Stimulated activated CD4-positive, alpha-beta T cell treated with anti-CD3 and anti-CD28 coated beads, TNF-alpha, amount 100 ng/mL, for 4 hours (primary cell): ENCODE measurements at regions not wholly inside any gene's neighbourhood (a gene's known extent, or its start where the extent isn't known, plus 50 kb on each side); places are given as distances from the start of the nearest gene placed in this dataset.

ENCODE experiments used
- DNase-seq, 3 experiments: peaks; one replicate each; pipeline ENCODE4 v3.0.0-alpha.2; 2020; ENCODE audit warnings: low read depth in 3 of 3

DNA sequence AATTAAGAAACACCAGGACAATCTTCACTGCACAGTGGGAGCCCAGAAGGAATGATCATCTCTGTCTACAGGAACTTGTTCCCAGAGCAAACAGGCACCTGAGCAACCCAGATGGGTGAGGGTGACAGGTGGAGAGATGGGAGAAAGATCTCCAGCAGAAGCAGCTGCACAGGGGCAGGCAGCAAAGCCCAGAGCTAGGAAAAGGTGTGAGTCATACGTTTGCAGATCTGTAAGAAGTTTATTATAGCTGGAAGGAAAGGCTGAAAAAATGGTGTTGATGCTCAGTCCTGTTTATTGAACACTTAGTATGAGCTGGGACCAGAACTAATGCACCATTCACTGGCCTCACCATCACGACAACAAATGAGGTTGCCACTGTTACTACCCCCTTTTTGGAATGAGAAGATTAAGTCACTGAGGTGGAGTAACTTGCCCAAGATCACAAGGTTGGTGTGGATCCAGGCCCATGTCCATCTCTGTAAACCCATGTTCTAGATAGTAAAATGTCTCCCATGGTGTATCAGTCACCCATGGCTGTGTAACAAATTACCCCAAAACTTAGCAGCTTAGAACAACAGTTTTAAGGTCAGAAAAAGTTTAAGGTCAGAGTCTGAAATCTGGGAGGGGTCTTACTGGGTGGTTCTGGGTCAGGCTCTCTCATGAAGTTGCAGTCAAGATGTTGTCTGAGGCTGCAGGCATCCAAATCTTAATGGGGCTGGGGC lies 506.9 kb downstream of the RPS24 start:
- DNase-seq, result no peak

DNA sequence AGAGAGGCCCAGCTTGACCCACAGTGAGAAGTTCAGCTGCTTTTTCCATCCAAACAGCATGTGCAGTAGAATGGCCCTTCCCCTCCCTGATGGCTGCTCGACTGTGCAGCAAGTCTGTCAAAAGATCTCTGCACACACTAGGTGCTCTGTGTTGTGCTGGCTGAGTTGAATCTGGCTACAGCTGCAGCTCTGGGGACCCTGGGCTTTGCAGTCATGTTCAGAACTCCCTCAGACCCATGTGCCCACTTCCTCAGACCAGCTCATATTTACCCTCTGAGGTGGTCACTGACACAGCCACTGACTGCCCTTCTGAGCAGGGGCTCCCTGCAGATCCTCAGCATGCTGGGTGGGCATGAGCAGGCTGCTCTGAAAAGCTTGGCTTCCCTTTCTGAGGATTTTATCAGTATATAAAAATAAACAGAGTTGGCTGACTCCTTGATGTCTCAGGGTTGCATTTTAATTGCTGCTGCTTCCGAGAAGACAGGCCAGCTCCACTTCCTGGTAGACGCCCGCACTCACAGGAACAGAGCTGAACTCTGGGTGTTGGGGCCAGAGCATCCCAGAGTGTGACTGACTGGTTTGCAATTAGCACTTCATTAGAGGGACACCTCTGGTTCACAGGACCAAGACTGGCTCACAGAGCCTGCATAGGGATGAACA lies 507.9 kb downstream of the RPS24 start:
- no peak for DNase-seq

GRCh38 chr10:78542141-78542489 lies 508.5 kb downstream of the RPS24 start:
- DNase-seq, result no peak

DNA sequence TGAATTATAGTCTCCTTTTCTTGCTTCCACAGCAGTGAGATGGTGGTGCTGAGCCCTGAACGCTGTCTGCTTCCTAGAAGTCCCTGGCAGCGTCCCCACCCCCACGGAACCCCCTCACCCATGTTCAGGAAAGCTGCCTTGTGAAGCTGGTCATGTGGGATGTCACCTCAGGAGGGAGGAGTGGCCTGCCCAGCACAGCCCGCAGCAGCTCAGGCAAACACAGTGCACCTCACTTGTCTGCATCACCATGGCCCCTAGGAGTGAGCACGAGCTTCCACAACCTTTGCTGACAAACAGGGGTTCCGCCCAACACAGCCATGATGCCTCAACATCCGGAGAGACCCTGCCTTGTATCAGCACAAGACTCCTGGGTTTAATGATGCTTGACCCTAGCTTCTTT lies 508.9 kb downstream of the RPS24 start:
- no peak for DNase-seq

DNA sequence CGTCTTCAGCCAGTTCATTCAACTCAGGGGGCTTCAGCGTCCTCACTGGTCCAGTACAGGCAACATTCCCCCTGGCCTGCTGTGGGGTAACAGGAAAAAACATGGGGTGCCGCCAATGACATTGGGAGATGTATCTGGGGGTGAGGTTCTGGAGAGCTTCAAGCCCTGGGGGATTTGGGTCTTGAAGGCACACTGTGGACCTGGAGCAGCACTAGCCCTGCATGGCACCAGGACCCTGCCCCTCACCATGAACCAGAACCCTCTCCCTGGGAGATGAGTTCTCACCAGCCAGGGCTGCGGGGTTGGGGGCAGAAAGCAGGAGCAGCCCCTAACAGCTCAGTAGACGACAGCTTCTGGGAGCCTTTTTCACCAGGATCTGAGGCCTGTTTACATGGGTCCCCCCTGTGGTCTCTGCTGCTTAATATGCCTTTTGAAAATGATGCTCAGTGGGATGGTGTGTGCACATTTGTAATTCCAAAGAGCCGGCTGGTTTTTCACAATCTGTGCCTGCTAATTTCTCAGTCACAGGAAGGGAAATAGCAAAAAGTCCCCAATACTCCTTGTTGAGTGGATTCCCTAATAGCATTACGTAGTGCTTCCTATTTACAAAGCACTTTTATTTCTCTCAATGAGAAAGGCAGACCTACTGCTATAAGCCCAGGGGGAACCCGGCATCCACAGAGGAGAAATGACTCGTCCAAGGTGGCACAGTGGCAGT lies 509.5 kb downstream of the RPS24 start:
- no peak for DNase-seq

DNA sequence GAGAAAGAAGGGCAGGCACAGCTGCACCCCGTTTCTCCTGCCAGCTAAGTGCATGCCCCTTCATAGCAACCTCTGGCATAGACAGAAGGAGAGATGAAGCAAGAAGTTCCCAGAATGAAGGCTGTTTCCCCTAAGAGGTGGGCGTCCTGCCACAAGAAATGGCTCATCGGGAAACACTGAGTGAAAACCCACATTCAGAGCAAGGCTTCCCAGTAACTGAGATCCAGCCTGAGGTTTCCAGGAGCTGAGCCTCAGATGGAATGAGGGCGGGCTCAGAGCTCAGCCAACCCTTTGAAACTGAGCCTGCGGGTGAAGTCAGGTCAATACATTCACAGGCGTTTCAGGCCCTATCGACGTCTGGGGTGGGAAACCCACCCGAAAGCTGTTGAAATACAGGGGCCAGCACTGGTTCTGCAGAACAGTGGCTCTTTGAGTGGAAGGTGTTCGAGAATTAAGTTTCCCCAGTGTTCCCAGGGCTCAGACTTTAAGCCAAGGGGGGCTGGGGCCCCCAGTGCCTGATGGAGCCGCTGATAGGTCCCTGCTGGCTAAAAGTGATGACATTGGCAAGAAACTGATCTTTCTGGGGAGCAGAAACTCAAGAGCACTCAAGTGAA lies 510.2 kb downstream of the RPS24 start:
- no peak for DNase-seq

DNA sequence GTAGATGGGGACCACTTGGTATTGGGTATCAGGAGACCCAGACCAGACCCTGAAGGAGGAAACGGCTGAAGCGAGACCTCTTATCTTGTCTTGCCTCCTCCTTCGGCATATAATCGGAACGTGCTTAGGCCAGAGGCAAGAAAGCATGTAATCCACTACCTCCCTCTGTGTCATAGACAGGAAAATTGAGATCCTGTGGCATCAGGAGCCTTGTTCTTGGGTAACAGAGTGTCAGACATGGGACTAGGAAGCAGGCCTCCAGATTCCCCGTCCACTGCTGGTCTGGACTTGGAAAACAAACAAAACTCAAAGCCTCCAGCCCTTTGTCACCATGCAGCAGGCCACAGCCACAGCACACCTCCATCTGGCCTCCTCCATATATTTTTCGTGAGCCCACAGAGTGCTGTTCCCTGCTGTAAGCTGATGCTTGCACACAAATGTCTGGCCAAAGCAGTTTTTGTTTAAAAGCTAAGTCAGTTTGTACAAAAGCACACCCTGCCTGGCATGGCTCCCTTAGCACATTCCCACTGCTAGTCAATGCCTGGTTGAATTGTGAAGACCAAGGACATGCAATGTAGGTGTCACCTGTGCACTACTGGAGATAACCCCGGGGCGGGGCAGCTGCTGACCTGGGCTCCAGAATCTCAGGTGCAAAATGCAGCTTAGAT lies 510.9 kb downstream of the RPS24 start:
- no peak for DNase-seq

DNA sequence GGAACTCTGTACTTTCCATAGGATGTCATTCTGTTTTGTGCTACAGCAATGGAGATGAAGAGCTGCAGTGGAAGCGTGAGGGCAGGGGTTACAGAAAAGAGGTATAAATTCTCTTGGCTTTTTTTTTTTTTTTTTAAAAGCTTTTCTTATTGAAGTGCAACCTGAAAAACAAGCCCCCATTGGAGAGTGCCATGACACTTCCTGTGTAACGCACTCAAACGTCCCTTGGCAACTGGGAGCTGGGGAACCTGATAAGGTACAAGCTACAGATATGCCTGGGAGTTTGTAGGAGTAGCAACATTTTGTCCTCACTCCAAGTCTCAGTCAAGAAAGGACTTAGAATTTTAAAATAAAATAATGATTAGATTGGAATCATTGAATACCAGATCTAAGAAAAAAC lies 512.1 kb downstream of the RPS24 start:
- no peak for DNase-seq

DNA sequence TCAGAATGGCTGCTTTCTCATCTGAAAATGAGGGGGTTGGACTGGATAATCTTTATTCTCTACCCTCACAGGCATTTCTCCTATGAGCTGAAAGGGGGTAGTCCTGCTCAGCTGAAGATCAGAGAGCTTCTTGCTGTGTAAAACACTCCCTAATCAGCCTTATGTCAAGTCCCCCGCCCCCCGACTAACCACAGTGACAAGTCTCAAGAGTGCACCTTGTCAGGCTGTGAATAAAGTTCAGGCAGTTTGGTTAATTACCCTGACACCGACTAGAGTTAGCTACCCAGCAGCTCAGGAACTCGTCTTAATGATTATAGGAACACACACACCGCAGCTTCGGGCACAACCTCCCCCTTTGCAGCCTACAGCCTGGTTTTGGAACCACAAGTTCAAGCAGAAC lies 513.7 kb downstream of the RPS24 start:
- no peak for DNase-seq

- DNase-seq, result no peak
These were observed 514.2 kb downstream of the RPS24 start for GRCh38 chr10:78547905-78548304.

GRCh38 chr10:78548369-78548768 lies 514.7 kb downstream of the RPS24 start:
- no peak for DNase-seq

GRCh38 chr10:78549140-78549935 lies 515.7 kb downstream of the RPS24 start:
- DNase-seq, result no peak

- DNase-seq, result no peak
These were observed 516.4 kb downstream of the RPS24 start for GRCh38 chr10:78550090-78550489.

DNA sequence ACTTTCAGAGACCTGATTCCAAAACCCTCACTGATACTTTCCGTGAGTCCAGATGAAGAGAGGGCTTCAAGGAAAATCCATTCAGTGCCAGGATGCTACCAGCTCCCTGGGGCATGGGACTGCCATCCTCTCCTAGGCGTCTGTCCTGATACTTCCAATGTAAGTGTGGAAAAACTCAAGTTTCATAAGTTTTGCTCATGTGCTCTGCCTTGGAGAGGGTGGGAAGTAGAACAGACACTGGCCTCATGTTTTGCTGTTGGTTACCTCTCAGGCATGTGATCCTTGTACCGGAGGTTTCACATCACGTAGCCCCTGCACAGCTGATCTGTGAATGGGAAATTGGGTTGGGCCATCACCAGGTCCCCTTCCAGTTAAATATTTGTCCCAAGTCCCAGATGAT lies 517.1 kb downstream of the RPS24 start:
- no peak for DNase-seq

GRCh38 chr10:78551184-78552005 lies 517.4 kb upstream of the ZMIZ1 start:
- no peak for DNase-seq

GRCh38 chr10:78552261-78552811 lies 516.4 kb upstream of the ZMIZ1 start:
- DNase-seq, result no peak

DNA sequence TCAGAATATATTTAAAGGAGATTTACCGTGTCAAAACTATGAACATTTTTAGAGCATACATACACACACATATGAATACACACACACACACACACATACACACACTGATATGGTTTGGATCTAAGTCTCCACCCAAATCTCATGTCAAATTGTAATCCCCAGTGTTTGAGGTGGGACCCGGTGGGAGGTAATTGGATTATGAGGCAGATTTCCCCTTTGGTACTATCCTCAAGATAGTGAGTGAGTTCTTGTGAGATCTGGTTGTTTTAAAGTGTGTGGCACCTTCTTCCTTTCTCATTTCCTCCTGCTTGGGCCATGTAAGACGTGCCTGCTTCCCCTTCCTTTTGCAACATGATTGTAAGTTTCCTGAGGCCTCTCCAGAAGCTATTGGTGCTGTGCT lies 515.0 kb upstream of the ZMIZ1 start:
- no peak for DNase-seq

DNA sequence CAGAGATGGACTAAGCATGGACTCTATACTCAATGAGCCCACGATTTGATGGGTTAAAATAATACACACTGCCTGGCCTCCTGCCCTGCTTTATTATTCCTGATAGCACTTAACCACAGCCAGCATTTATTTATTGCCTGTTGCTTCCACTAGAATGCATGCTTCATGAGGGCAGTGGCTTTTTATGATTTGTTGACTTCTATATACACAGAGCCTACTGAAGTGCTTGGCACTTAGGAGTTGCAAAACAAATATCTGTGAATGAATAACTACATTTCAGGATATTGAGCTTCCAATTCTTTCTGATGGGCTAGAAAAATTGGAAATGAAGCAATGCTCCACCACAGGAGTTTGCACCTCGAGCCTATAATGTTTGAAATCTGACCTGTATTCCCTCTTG lies 513.6 kb upstream of the ZMIZ1 start:
- no peak for DNase-seq

- no peak for DNase-seq
These were observed 511.9 kb upstream of the ZMIZ1 start for GRCh38 chr10:78556705-78557432.
